H9 (cell line): ENCODE measurements at regions not wholly inside any gene's neighbourhood (a gene's known extent, or its start where the extent isn't known, plus 50 kb on each side); places are given as distances from the start of the nearest gene placed in this dataset.

Source experiments
- DNase-seq: peaks from one replicate; pipeline ENCODE4 v3.0.0-alpha.2; 2017
- H2AFZ ChIP-seq: one replicate; pipeline ENCODE4 v1.6.1; 2013; ENCODE audit warnings: mild to moderate bottlenecking, low read length, control low read depth, moderate library complexity
- H2AK5ac ChIP-seq: 2 replicates; pipeline ENCODE4 v1.6.1; 2013; ENCODE audit warnings: low read length, control low read depth, mixed read lengths; ENCODE audit not compliant: insufficient read length
- H2BK120ac ChIP-seq: one replicate; pipeline ENCODE4 v1.6.1; 2013; ENCODE audit warnings: low read depth, mild to moderate bottlenecking, low read length, control low read depth, inconsistent platforms; ENCODE audit not compliant: poor library complexity, severe bottlenecking
- H2BK12ac ChIP-seq: 2 replicates; pipeline ENCODE4 v1.6.1; 2013; ENCODE audit warnings: low read length, control low read depth, mixed read lengths, low read depth; ENCODE audit not compliant: insufficient read length
- H2BK15ac ChIP-seq: 2 replicates; pipeline ENCODE4 v1.6.1; 2013; ENCODE audit warnings: low read depth, low read length, control low read depth
- H2BK20ac ChIP-seq: one replicate; pipeline ENCODE4 v1.6.1; 2013; ENCODE audit warnings: low read depth, mild to moderate bottlenecking, low read length, control low read depth, inconsistent platforms; ENCODE audit not compliant: poor library complexity, severe bottlenecking
- H2BK5ac ChIP-seq: 2 replicates; pipeline ENCODE4 v1.6.1; 2013; ENCODE audit warnings: low read length, control low read depth, mixed read lengths; ENCODE audit not compliant: insufficient read length
- H3K14ac ChIP-seq: 2 replicates; pipeline ENCODE4 v1.6.1; 2013; ENCODE audit warnings: low read length, control low read depth; ENCODE audit not compliant: insufficient read depth
- H3K18ac ChIP-seq: 2 replicates; pipeline ENCODE4 v1.6.1; 2013; ENCODE audit warnings: low read depth, mild to moderate bottlenecking, mixed read lengths, low read length, control low read depth; ENCODE audit not compliant: insufficient read length
- H3K23ac ChIP-seq: 2 replicates; pipeline ENCODE4 v1.6.1; 2013; ENCODE audit warnings: low read length, control low read depth, mixed read lengths, low read depth; ENCODE audit not compliant: insufficient read length
- H3K23me2 ChIP-seq: 2 replicates; pipeline ENCODE4 v1.6.1; 2013; ENCODE audit warnings: low read depth, mild to moderate bottlenecking, mixed read lengths, low read length, control low read depth; ENCODE audit not compliant: insufficient read length, poor library complexity, severe bottlenecking
- H3K27ac ChIP-seq: 2 replicates; pipeline ENCODE4 v1.5.1; 2013; ENCODE audit warnings: low read length, control low read depth, mixed read lengths, low read depth; ENCODE audit not compliant: insufficient read length
- H3K27me3 ChIP-seq: 2 replicates; pipeline ENCODE4 v1.6.1; 2013; ENCODE audit warnings: low read length, control low read depth, inconsistent platforms; ENCODE audit not compliant: insufficient read depth
- H3K4ac ChIP-seq: 2 replicates; pipeline ENCODE4 v1.6.1; 2013; ENCODE audit warnings: low read depth, mild to moderate bottlenecking, control low read depth, inconsistent platforms, low read length, moderate library complexity
- H3K4me1 ChIP-seq: 2 replicates; pipeline ENCODE4 v1.6.1; 2013; ENCODE audit warnings: low read length, control low read depth, inconsistent platforms; ENCODE audit not compliant: insufficient read depth
- H3K4me2 ChIP-seq: 2 replicates; pipeline ENCODE4 v1.6.1; 2013; ENCODE audit warnings: low read length, control low read depth, mixed read lengths; ENCODE audit not compliant: insufficient read length, insufficient read depth
- H3K56ac ChIP-seq: 2 replicates; pipeline ENCODE4 v1.6.1; 2013; ENCODE audit warnings: low read depth, mild to moderate bottlenecking, mixed read lengths, low read length, control low read depth; ENCODE audit not compliant: insufficient read length
- H3K79me1 ChIP-seq: 2 replicates; pipeline ENCODE4 v1.6.1; 2013; ENCODE audit warnings: low read depth, mild to moderate bottlenecking, moderate library complexity, low read length, control low read depth, inconsistent platforms; ENCODE audit not compliant: insufficient read depth, poor library complexity, severe bottlenecking
- H3K79me2 ChIP-seq: 2 replicates; pipeline ENCODE4 v1.6.1; 2013; ENCODE audit warnings: low read length, control low read depth, inconsistent platforms; ENCODE audit not compliant: insufficient read depth
- H3K9ac ChIP-seq: 2 replicates; pipeline ENCODE4 v1.6.1; 2013; ENCODE audit warnings: low read length, control low read depth, mixed read lengths; ENCODE audit not compliant: insufficient read length; ENCODE audit errors: extremely low read depth
- H3K9me3 ChIP-seq: one replicate; pipeline ENCODE4 v1.6.1; 2013; ENCODE audit warnings: low read depth, low read length, inconsistent platforms; ENCODE audit not compliant: control insufficient read depth
- H3T11ph ChIP-seq: one replicate; pipeline ENCODE4 v1.6.1; 2013; ENCODE audit warnings: mild to moderate bottlenecking, low read length, control low read depth, inconsistent platforms
- H4K20me1 ChIP-seq: one replicate; pipeline ENCODE4 v1.6.1; 2013; ENCODE audit not compliant: control insufficient read depth, insufficient read length, insufficient read depth
- H4K5ac ChIP-seq: 2 replicates; pipeline ENCODE4 v1.6.1; 2013; ENCODE audit warnings: low read depth, mild to moderate bottlenecking, mixed read lengths, low read length, control low read depth; ENCODE audit not compliant: insufficient read length
- H4K8ac ChIP-seq: replicated peaks from 2 replicates; pipeline ENCODE4 v1.6.1; 2013; ENCODE audit warnings: low read length, control low read depth, mixed read lengths, low read depth; ENCODE audit not compliant: insufficient read length
- H4K91ac ChIP-seq: 2 replicates; pipeline ENCODE4 v1.6.1; 2013; ENCODE audit warnings: low read depth, mild to moderate bottlenecking, moderate library complexity, mixed read lengths, low read length, control low read depth; ENCODE audit not compliant: insufficient read length
- H3K27ac Mint-ChIP-seq, 3 experiments: 2 replicates in 2 of 3; 3 replicates in 1 of 3; pipeline ENCODE4 v1.8.0; 2020 to 2021; ENCODE audit warnings: mixed read lengths in 3 of 3, mild to moderate bottlenecking in 1 of 3, moderate library complexity in 1 of 3
- H3K27me3 Mint-ChIP-seq: 2 replicates; pipeline ENCODE4 v1.8.0; 2021; ENCODE audit warnings: low read depth, mild to moderate bottlenecking, moderate library complexity, mixed read lengths
- H3K36me3 Mint-ChIP-seq, 3 experiments: 2 replicates in 2 of 3; 3 replicates in 1 of 3; pipeline ENCODE4 v1.8.0; 2020 to 2021; ENCODE audit warnings: low read depth in 3 of 3, mixed read lengths in 3 of 3; ENCODE audit not compliant: insufficient read depth in 1 of 3
- H3K4me1 Mint-ChIP-seq, 2 experiments: 2 replicates each; pipeline ENCODE4 v1.8.0; 2020; ENCODE audit warnings: mixed read lengths in 2 of 2
- H3K4me3 Mint-ChIP-seq, 2 experiments: 2 replicates in 1 of 2; 3 replicates in 1 of 2; pipeline ENCODE4 v1.8.0; 2020 to 2021; ENCODE audit warnings: mild to moderate bottlenecking in 2 of 2, mixed read lengths in 2 of 2, moderate library complexity in 1 of 2
- H3K9me3 Mint-ChIP-seq, 2 experiments: 2 replicates in 1 of 2; 3 replicates in 1 of 2; pipeline ENCODE4 v1.8.0; 2020; ENCODE audit warnings: mild to moderate bottlenecking in 2 of 2, mixed read lengths in 2 of 2, moderate library complexity in 1 of 2
- CTCF ChIP-seq: fragments of 200-600 bp; sonication (generic); conservative IDR thresholded peaks from 3 replicates; pipeline ENCODE4 v1.8.0; 2021; ENCODE audit warnings: antibody characterized with exemption, mild to moderate bottlenecking
- WGBS: extraction: QIAGEN DNeasy Blood & Tissue Kit; methylation state at CpG from one replicate; pipeline ENCODE4 v1.1.7; 2013; ENCODE audit warnings: missing lambda C conversion rate, low lambda C conversion rate, mixed read lengths; ENCODE audit not compliant: insufficient read length; ENCODE audit errors: extremely low coverage; 5-methylcytosine and 5-hydroxymethylcytosine counted together

- Histone ChIP-seq H2BK15ac (no peak overlapping the region), H3K9me3 (no peaks in the 10 kb centered on the region), H3K79me2 (no peaks in the 10 kb centered on the region), H2AFZ (no peak overlapping the region), H2AK5ac (no peak overlapping the region), H3K79me1 (no peaks in the 10 kb centered on the region), H4K20me1 (no peaks in the 10 kb centered on the region), H4K91ac (no peak overlapping the region), H2BK5ac (no peak overlapping the region), H3K23ac (no peak overlapping the region), H3K27me3 (no peaks in the 10 kb centered on the region), H3K18ac (no peak overlapping the region), H3K56ac (no peak overlapping the region), H4K8ac (no peak overlapping the region), H3T11ph (no peak overlapping the region), H3K4ac (no peak overlapping the region), H4K5ac (no peak overlapping the region), H3K27ac (no peak overlapping the region), H3K4me1 (no peaks in the 10 kb centered on the region; the same call in 1 of the 2 replicates), H2BK12ac (no peak overlapping the region), H2BK20ac (no peak overlapping the region), H3K9ac (no peak overlapping the region), H3K14ac (no peak overlapping the region), H3K23me2 (no peaks in the 10 kb centered on the region), H2BK120ac (no peak overlapping the region), H3K4me2 (no peak overlapping the region)
- no peak overlapping the region for H3K27ac Mint-ChIP-seq
- 0 out of 5 replicates have a peak, but pooled peaks cover 0 to 2% of the 10 kb centered on the region in 2 experiments for H3K9me3 Mint-ChIP-seq
- peaks cover 6% of the 10 kb centered on the region for H3K27me3 Mint-ChIP-seq
- no peak for DNase-seq
- no peak for TF ChIP-seq CTCF
- WGBS, result no CpG with 5 or more reads among the region's 2 CpGs
- no peak overlapping the region for H3K4me3 Mint-ChIP-seq
- peaks cover 2 to 4% (median 2%) of the 10 kb centered on the region in 3 experiments; a peak in 5 of 7 replicates for H3K36me3 Mint-ChIP-seq
- peaks cover 10 to 18% of the 10 kb centered on the region in 2 experiments for H3K4me1 Mint-ChIP-seq
Measured at GRCh38 chr11:115632061-115632460, 127.8 kb upstream of the CADM1 start.
